Stimulated activated effector memory CD8-positive, alpha-beta T cell treated with anti-CD3 and anti-CD28 coated beads, Interleukin-12 subunit alpha, Interleukin-12 subunit beta, amount 100 ng/mL, for 72 hours (primary cell): ENCODE measurements at regions not wholly inside any gene's neighbourhood (a gene's known extent, or its start where the extent isn't known, plus 50 kb on each side); places are given as distances from the start of the nearest gene placed in this dataset.
"Not testable (repeated sequence)": the region's sequence is repeated elsewhere in the genome, so short reads cannot be mapped to it uniquely, and the experiment has no call there.

Source experiments
- ATAC-seq: fragments of 150-1000 bp; cut with Tn5 transposase; 2 replicates; pipeline ENCODE4 v1.10.0; 2021
- DNase-seq, 2 donors: peaks; one replicate each; pipeline ENCODE4 v3.0.0; 2021 to 2022; ENCODE audit warnings: low spot score in 2 of 2
- H3K27ac Mint-ChIP-seq: one replicate; pipeline ENCODE4 v1.8.0; 2022; ENCODE audit warnings: mild to moderate bottlenecking, mixed read lengths
- H3K36me3 Mint-ChIP-seq: one replicate; pipeline ENCODE4 v1.8.0; 2022; ENCODE audit warnings: mild to moderate bottlenecking, mixed read lengths
- H3K4me1 Mint-ChIP-seq: one replicate; pipeline ENCODE4 v1.8.0; 2022; ENCODE audit warnings: mixed read lengths
- H3K4me3 Mint-ChIP-seq: one replicate; pipeline ENCODE4 v1.8.0; 2022; ENCODE audit warnings: mild to moderate bottlenecking, mixed read lengths
- H3K9me3 Mint-ChIP-seq: one replicate; pipeline ENCODE4 v1.8.0; 2022; ENCODE audit warnings: mixed read lengths

DNA sequence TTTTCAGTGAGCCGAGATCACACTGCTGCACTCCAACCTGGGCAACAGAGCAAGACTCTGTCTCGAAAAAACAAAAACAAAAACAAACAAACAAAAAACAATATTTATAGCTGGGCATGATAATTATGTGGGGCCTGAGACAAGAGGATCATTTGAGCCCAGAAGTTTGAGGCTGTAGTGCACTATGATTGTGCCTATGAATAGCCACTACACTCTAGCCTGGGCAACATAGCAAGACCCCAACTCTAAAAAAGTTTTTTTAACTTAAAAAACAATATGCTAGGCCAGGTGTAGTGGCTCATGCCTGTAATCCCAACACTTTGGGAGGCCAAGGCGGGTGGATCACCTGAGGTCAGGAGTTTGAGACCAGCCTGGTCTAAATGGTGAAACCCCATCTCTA, 77.9 kb upstream of the LRPPRC start:
- not testable (repeated sequence) for DNase-seq, ATAC-seq, H3K27ac Mint-ChIP-seq, H3K36me3 Mint-ChIP-seq, H3K4me1 Mint-ChIP-seq, H3K4me3 Mint-ChIP-seq, H3K9me3 Mint-ChIP-seq

DNA sequence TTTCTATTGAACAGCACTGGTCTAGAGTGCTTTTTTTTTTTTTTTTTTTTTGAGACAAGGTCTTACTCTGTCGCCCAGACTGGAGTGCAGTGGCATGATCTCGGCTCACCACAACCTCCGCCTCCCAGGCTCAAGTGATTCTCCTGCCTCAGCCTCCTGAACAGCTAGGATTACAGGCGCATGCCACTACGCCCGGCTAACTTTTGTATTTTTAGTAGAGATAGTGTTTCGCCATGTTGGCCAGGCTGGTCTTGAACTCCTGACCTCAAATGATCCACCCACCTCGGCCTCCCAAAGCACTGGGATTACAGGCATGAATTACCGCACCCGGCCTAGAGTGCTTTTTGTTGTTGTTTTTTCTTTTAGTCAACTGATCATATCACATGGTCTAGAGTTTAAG, 79.0 kb upstream of the LRPPRC start:
- ATAC-seq, H3K9me3 Mint-ChIP-seq, H3K27ac Mint-ChIP-seq, DNase-seq, H3K4me3 Mint-ChIP-seq, H3K36me3 Mint-ChIP-seq, H3K4me1 Mint-ChIP-seq: not testable (repeated sequence)

DNA sequence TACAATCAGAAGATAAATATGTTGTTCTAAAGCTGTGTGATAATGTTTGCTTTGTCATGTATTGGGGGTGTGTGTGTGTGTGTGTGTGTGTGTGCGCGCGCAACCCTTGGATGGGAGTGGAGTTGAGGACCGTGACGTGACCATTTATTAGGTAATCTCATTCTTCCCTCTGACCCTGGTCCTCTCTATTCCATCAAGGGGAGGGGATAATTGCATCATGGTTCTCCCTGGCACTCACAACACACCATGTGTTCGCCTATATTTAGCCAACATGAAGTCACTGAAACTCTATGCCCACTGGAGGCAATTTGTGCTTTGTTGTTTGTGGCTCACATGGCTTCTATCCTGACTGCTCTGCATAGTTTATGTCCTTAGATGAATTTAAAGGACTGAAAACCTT, 79.8 kb upstream of the LRPPRC start:
- ATAC-seq, result no peak
- H3K4me1 Mint-ChIP-seq, result no peaks in the 10 kb centered on the region
- no peaks in the 10 kb centered on the region for H3K36me3 Mint-ChIP-seq
- no peaks in the 10 kb centered on the region for H3K9me3 Mint-ChIP-seq
- DNase-seq, result no peak
- H3K27ac Mint-ChIP-seq, result no peak overlapping the region
- no peak overlapping the region for H3K4me3 Mint-ChIP-seq

DNA sequence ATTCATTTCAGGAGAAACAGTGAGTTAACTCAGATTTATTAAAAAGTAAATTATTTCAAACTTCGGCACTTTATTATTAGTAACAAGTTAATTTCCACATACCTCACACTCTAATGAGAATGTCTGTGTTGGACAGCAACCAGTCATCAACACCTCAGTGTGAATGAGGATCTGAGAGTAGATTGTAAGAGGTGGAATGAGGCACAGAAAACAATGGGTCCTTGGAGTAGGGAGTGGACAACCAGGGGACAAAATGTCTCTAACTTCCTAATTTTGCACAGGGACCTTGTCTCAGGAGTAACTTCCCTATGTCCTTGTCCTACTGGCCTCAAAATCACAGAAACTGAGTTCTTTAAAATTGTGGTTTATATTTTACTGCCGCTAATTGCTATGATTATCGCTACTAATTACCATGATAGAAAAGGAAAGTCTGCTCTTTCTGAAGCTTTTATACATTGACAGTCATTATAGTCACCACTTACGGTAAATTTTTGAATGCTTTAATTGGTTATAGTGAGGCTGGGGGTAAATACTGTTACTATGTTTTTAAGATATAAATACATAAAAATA, 82.2 kb upstream of the LRPPRC start:
- no peak for DNase-seq
- no peak overlapping the region for H3K4me3 Mint-ChIP-seq
- peaks cover 10% of the 10 kb centered on the region for H3K4me1 Mint-ChIP-seq
- no peaks in the 10 kb centered on the region for H3K9me3 Mint-ChIP-seq
- H3K27ac Mint-ChIP-seq, result no peak overlapping the region
- ATAC-seq, result no peak
- no peaks in the 10 kb centered on the region for H3K36me3 Mint-ChIP-seq

DNA sequence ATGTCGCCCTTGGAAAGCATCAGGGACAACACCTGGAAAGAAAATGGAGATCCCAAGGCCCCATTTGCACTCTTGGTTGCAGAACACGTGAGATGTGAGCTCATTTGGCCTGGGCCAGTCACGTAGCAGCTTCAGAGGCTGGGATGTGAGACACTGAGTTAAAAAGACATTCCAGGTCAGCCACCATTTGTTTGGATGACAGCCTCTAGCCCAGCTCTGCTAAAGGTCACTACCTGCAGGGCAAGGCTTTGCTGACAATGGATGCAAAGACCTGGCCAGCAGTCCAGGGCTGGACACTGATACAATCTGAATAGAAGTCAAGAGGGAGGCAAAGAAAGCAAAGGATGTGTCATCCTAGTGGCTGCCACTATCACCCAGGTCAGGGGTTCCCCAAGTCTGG, 83.9 kb upstream of the LRPPRC start:
- ATAC-seq (no peak), DNase-seq (no peak)
- Mint-ChIP-seq H3K4me3 (no peak overlapping the region), H3K9me3 (no peaks in the 10 kb centered on the region), H3K4me1 (peaks cover 10% of the 10 kb centered on the region), H3K36me3 (no peaks in the 10 kb centered on the region), H3K27ac (no peak overlapping the region)

DNA sequence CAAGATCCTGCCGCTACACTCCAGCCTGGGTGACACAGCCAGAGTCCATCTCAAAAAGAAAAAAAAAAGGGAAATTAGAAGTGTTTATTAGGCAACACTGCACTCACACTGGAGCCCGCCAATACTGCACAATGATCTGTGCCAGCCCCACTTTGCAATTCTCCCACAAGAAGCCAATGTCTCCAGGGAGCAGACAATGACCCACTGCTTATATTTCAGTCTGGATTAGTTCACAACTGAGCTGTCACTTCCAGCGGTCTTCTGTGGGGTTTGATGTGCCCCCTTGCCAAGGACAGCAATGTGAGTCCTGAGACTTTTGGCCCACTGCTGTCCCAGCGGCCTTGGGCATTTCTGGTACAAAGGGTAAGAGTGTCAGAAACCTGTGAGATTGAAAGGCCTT, 85.6 kb upstream of the PPM1B start:
- Mint-ChIP-seq H3K4me3 (no peak overlapping the region), H3K4me1 (peaks cover 19% of the 10 kb centered on the region), H3K9me3 (no peaks in the 10 kb centered on the region), H3K36me3 (no peaks in the 10 kb centered on the region), H3K27ac (no peak overlapping the region)
- ATAC-seq (no peak), DNase-seq (no peak)

DNA sequence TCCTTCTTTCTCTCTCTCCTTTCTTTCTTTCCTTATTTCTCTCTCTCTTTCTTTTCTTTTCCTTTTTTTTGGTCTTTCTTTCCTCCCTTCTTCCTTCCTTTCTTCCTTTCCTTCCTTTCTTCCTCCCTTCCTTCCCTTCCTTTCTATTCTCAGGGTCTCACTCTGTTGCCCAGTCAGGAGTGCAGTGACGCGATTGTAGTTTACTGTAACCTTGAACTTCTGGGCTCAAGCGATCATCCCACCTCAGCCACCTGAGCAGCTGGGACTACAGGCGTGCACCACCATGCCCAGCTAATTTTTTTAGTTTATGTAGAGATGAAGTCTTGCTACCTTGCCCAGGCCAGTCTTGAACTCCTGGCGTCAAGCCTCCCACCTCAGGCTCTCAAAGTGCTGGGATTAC, 83.8 kb upstream of the PPM1B start:
- ATAC-seq, result no peak
- DNase-seq, result no peak
- no peaks in the 10 kb centered on the region for H3K9me3 Mint-ChIP-seq
- no peak overlapping the region for H3K4me3 Mint-ChIP-seq
- H3K4me1 Mint-ChIP-seq, result peaks cover 19% of the 10 kb centered on the region
- no peaks in the 10 kb centered on the region for H3K36me3 Mint-ChIP-seq
- H3K27ac Mint-ChIP-seq, result no peak overlapping the region

DNA sequence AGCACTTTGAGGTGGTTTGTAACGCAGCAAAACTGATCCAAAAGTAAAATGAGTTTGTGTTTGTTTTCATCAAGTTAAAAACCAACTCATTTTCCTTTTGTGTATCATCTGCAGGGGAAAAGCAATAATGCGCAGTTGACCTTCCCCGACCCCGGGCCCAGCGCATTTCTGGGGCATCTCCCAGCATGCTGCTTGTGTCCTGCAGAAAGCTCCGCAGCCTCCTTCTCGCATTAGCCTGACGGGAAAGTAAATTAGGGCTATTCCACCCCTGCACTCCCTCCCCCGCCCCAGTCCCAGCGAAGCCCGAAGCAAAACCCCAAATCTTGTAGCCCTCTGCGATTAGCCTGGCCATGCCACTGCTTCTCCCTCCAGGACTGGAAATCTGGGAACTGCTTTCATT, 82.0 kb upstream of the PPM1B start:
- H3K4me1 Mint-ChIP-seq, result peaks cover 26% of the 10 kb centered on the region
- DNase-seq, result no peak
- no peaks in the 10 kb centered on the region for H3K36me3 Mint-ChIP-seq
- H3K27ac Mint-ChIP-seq, result no peak overlapping the region
- H3K9me3 Mint-ChIP-seq, result no peaks in the 10 kb centered on the region
- no peak for ATAC-seq
- H3K4me3 Mint-ChIP-seq, result no peak overlapping the region

DNA sequence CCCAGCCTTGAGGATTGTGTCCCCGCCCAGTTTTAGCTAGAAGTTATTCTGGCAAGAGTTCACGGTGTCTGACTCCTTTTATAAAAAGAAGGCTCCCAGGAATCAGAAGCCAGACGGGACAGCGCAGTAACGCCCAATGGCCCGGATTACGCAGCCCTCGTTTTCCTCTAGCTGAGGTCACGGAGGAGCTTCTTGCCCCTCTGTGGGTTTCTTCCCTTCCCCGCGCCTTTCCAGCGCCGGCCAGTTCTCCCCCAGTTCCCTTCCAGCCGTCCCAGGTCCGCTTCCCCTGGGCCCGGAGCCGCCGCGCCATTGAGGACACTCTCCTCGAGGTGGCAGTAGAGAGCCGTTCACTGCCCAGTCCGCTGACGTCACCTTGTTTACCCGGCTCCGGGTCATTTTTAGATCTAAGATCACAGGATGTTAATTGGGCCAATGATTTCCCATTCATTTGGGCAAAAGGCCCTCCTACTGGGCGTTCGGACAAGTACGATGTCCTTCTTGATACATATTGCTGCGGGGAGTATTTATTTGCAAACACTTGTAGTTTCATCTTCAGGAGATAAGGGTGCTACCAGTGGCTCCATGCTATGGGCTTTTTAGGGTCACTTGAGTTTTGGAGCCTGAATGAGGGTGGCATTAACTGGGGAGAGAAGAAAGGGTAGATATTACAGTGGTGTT, 81.5 kb upstream of the PPM1B start:
- H3K27ac Mint-ChIP-seq, result peak overlapping the region; percentile 77
- peak overlapping the region; percentile 47 for H3K4me3 Mint-ChIP-seq
- no peaks in the 10 kb centered on the region for H3K9me3 Mint-ChIP-seq
- peak; percentile 89 to 93 for DNase-seq
- ATAC-seq, result peak; percentile 78
- no peaks in the 10 kb centered on the region for H3K36me3 Mint-ChIP-seq
- peaks cover 21% of the 10 kb centered on the region for H3K4me1 Mint-ChIP-seq

DNA sequence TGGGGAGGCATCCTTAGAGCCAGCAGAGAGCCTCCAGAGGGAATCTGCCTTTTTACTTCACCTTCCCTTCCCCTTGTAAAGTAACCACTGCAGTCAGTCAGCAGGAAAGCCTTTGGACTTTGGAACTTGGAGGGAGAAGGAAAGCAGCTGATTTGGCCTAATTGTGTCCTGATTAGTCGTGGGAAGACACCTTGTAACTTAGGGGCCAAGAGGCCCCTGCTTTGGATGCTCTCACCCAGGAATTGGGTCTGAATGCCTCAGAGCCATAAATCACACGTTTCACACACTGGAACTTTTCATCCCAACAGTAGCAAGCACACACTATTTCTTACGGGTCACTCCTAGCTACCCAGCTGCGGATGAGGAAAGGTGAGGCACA, 81.0 kb upstream of the PPM1B start:
- no peaks in the 10 kb centered on the region for H3K36me3 Mint-ChIP-seq
- peak overlapping the region; percentile 77 for H3K27ac Mint-ChIP-seq
- no peaks in the 10 kb centered on the region for H3K9me3 Mint-ChIP-seq
- H3K4me3 Mint-ChIP-seq, result peak overlapping the region; percentile 47
- no peak for DNase-seq
- no peak for ATAC-seq
- H3K4me1 Mint-ChIP-seq, result peaks cover 21% of the 10 kb centered on the region

DNA sequence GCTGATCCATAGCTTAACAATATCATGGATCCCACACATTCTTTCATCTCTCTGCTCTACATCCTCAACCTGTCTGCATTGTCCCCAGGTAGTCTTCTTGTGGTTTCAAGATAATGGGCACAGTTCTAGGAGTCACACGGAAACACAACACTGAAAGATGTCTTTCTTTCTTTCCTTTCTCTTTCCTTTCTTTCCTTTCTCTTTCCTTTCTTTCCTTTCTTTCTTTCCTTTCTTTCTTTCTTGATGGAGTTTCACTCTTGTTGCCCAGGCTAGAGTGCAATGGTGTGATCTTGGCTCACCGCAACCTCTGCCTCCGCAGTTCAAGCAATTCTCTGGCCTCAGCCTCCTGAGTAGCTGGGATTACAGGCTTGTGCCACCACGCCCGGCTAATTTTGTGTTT, 76.2 kb upstream of the PPM1B start:
- H3K36me3 Mint-ChIP-seq, ATAC-seq, H3K9me3 Mint-ChIP-seq, DNase-seq, H3K4me3 Mint-ChIP-seq: not testable (repeated sequence)
- Mint-ChIP-seq H3K4me1 (peaks cover 15% of the 10 kb centered on the region), H3K27ac (peak overlapping the region; percentile 57)

DNA sequence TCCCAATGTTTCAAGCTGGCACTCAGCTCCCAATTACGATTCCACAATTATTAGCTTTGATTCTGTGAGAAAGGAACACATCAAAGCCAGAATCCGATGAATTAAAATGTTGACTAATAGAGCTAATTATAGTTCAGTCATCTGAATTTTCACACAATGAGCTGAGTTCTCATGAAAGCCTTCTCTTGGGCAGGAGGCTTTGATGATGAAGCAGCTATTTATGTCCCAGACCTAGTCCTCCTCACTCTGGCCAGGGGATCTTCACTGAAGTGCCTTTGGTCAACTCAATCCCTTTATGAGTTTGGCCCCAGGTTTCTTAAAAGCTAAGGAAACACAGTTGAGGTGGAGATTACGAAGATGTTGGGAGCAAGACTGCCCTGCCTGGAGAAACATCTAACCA, 74.7 kb upstream of the PPM1B start:
- no peak for ATAC-seq
- no peak for DNase-seq

DNA sequence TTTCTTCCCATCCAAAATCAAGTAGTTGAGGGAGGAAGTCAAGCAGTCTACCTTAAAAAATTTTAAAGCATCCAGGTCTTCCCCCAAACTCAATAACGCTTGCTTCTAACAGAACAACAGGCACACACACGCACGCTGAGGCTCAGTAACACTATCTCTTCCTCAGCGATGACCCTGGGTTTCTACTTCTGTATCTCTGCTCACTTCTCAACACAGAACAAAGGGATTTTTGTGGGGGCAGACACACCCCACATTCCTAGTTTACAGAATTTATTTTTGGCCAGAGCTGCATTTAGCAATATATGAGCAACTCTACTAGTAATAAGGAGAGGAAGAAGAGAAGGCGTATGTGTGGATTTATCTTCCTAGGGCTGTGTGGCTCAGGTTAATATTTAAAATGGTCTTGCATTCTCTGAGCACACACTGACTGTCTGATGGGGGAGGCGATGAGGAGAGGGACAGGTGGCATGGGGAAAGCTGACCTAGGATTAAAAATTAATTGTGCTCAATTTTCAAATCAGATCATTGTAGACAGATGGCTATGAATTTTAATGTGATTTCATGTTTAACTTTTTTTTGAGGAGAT, 71.3 kb upstream of the PPM1B start:
- DNase-seq (no peak), ATAC-seq (no peak)
- Mint-ChIP-seq H3K9me3 (no peaks in the 10 kb centered on the region), H3K36me3 (no peaks in the 10 kb centered on the region), H3K27ac (no peak overlapping the region), H3K4me3 (no peak overlapping the region), H3K4me1 (peaks cover 19% of the 10 kb centered on the region)

More for the DNA sequence above, 74.7 kb upstream of the PPM1B start:
- Mint-ChIP-seq H3K36me3 (no peaks in the 10 kb centered on the region), H3K4me1 (peaks cover 21% of the 10 kb centered on the region), H3K4me3 (no peak overlapping the region), H3K9me3 (no peaks in the 10 kb centered on the region), H3K27ac (no peak overlapping the region)

DNA sequence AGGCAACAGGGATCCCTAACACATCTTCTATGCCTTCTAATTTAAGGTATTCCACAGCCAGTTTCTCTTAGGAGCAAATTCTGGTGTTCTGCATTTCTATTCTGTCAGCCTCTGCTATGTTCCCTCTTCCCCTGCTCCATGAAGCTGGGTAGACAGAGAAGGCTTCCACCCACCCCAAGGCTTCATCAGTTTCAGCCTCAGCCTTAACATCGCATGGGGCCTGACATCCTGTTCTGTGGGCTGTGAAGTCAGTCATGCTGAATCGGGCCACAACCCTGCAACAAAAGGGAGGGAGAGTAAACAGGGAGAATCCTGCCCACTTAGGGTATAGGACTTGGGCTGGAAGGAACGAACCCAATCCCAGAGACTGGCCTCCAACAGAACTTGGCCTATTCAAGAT, 70.6 kb upstream of the PPM1B start:
- H3K4me3 Mint-ChIP-seq, result no peak overlapping the region
- no peaks in the 10 kb centered on the region for H3K36me3 Mint-ChIP-seq
- no peaks in the 10 kb centered on the region for H3K9me3 Mint-ChIP-seq
- DNase-seq (no peak), ATAC-seq (peak; percentile 74)
- no peak overlapping the region for H3K27ac Mint-ChIP-seq
- H3K4me1 Mint-ChIP-seq, result peaks cover 24% of the 10 kb centered on the region

DNA sequence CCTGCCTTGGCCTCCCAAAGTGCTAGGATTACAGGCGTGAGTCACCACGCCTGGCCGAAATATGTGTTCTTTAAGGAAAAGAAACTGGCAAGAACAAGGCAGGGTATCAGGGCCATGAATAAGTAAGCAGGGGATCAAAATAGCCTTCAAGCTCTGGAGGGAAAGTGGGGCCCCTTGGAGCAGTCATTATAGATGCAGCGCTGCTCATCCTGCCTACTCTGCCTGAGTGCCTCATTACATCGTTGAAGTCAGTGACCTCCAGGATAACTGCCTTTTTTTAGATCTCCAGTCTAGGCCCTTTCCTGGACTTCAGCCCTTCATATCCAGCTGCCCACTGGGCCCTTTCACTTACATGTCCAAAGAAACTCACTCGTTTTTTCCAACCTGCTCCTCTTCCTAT, 69.8 kb upstream of the PPM1B start:
- ATAC-seq (no peak), DNase-seq (no peak)
- Mint-ChIP-seq H3K4me1 (peaks cover 30% of the 10 kb centered on the region), H3K9me3 (no peaks in the 10 kb centered on the region), H3K4me3 (no peak overlapping the region), H3K36me3 (no peaks in the 10 kb centered on the region), H3K27ac (no peak overlapping the region)

DNA sequence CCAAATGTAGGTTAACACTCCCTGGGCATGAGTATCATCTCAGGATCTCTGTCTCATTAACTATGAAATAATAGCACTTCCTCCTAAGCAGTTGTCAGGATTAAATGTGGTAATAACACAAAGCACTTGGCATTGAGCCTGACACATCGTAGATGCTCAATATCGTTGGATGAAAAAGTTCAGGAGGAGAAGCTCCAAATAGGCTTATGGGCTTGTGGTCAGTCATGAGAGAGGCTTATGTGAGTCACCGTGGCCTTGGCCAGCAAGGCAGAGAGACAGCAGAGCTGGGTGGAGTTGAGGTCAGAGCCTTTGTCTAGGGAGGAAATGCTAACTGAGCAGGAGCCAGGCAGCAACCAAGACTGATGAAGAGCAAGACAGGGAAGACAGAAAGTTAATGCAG, 68.3 kb upstream of the PPM1B start:
- DNase-seq (no peak), ATAC-seq (peak; percentile 50)
- no peak overlapping the region for H3K27ac Mint-ChIP-seq

More for the DNA sequence above, 68.3 kb upstream of the PPM1B start:
- Mint-ChIP-seq H3K36me3 (no peaks in the 10 kb centered on the region), H3K9me3 (no peaks in the 10 kb centered on the region), H3K4me3 (no peak overlapping the region), H3K4me1 (peaks cover 30% of the 10 kb centered on the region)
